ENCODE measurements at regions not wholly inside any gene's neighbourhood (a gene's known extent, or its start where the extent isn't known, plus 50 kb on each side); places are given as distances from the start of the nearest gene placed in this dataset.
"Not testable (repeated sequence)": the region's sequence is repeated elsewhere in the genome, so short reads cannot be mapped to it uniquely, and the experiment has no call there.

GRCh38 chr9:75775966-75776691 is 114.3 kb upstream of the PCSK5 start:
- no peak for DNase-seq (ENCODE audit: low read depth in 2 of 2)

- DNase-seq (ENCODE audit: low read depth in 2 of 2) = no peak
Observed at GRCh38 chr9:75780185-75780584, 110.3 kb upstream of the PCSK5 start.

- no peak for DNase-seq (ENCODE audit: low read depth in 2 of 2)
Observed at GRCh38 chr9:75788006-75788634, 102.4 kb upstream of the PCSK5 start.

GRCh38 chr9:75797085-75797580 is 93.3 kb upstream of the PCSK5 start:
- DNase-seq (ENCODE audit: low read depth in 2 of 2) = no peak

- no peak for DNase-seq (ENCODE audit: low read depth in 2 of 2)
Observed at GRCh38 chr9:75798505-75798904, 92.0 kb upstream of the PCSK5 start.

- DNase-seq (ENCODE audit: low read depth in 2 of 2) = no peak
Observed at GRCh38 chr9:75803130-75803529, 87.3 kb upstream of the PCSK5 start.

- no peak for DNase-seq (ENCODE audit: low read depth in 2 of 2)
Observed at GRCh38 chr9:75810063-75810462, 80.4 kb upstream of the PCSK5 start.

- no peak for DNase-seq (ENCODE audit: low read depth in 2 of 2)
Observed at GRCh38 chr9:75811692-75812091, 78.8 kb upstream of the PCSK5 start.

- DNase-seq (ENCODE audit: low read depth in 2 of 2) = no peak
Observed at GRCh38 chr9:75812141-75812540, 78.3 kb upstream of the PCSK5 start.

GRCh38 chr9:75814667-75815066 is 75.8 kb upstream of the PCSK5 start:
- DNase-seq (ENCODE audit: low read depth in 2 of 2) = no peak

- not testable (repeated sequence) for DNase-seq (ENCODE audit: low read depth in 2 of 2)
Observed at GRCh38 chr9:75820471-75821115, 69.9 kb upstream of the PCSK5 start.

- DNase-seq (ENCODE audit: low read depth in 2 of 2) = no peak
Observed at GRCh38 chr9:75823151-75823550, 67.3 kb upstream of the PCSK5 start.

- no peak for DNase-seq (ENCODE audit: low read depth in 2 of 2)
Observed at GRCh38 chr9:75824816-75825568, 65.5 kb upstream of the PCSK5 start.

GRCh38 chr9:75826314-75826713 is 64.2 kb upstream of the PCSK5 start:
- no peak for DNase-seq (ENCODE audit: low read depth in 2 of 2)

- DNase-seq (ENCODE audit: low read depth in 2 of 2) = no peak
Observed at GRCh38 chr9:75830303-75830702, 60.2 kb upstream of the PCSK5 start.

GRCh38 chr9:75833778-75834177 is 56.7 kb upstream of the PCSK5 start:
- DNase-seq (ENCODE audit: low read depth in 2 of 2) = no peak

- no peak for DNase-seq (ENCODE audit: low read depth in 2 of 2)
Observed at GRCh38 chr9:75834878-75835277, 55.6 kb upstream of the PCSK5 start.
